ENCODE measurements at regions not wholly inside any gene's neighbourhood (a gene's known extent, or its start where the extent isn't known, plus 50 kb on each side); places are given as distances from the start of the nearest gene placed in this dataset.

- TF ChIP-seq POLR2AphosphoS2 (conservative IDR thresholded peaks at IDR 0.05; ENCODE audit: low read length) = no peak
- TF ChIP-seq CTCF (IDR thresholded peaks at IDR 0.05) = no peak
- TF ChIP-seq NR3C1 (IDR thresholded peaks at IDR 0.05) = no peak
- no peak for TF ChIP-seq RFX5 (IDR thresholded peaks at IDR 0.05)
- no peak for TF ChIP-seq BHLHE40 (IDR thresholded peaks at IDR 0.05; ENCODE audit: low read depth, low read length)
Observed at GRCh38 chr1:25030674-25031589, 100.9 kb upstream of the RUNX3 start.

Data from A549 (cell line).